GM13977 (cell line): ENCODE measurements at regions not wholly inside any gene's neighbourhood (a gene's known extent, or its start where the extent isn't known, plus 50 kb on each side); places are given as distances from the start of the nearest gene placed in this dataset.
"Not testable (repeated sequence)": the region's sequence is repeated elsewhere in the genome, so short reads cannot be mapped to it uniquely, and the experiment has no call there.

ENCODE experiments used
- DNase-seq: peaks from one replicate; pipeline ENCODE4 v3.0.0; 2012; ENCODE audit warnings: low spot score
- in situ Hi-C: fragments of 300-500 bp; cut with MboI; formaldehyde crosslinking; loops from one replicate; pipeline ENCODE4 v1.12.0; 2022; ENCODE audit warnings: low sequenced_read_pairs, low pct_unique_long_range_greater_than_20kb, mixed read lengths, inconsistent platforms; ENCODE audit not compliant: unreplicated experiment
- TF ChIP-seq, protein P1 (sequence below): IDR thresholded peaks from 2 replicates; pipeline ENCODE4 v1.5.1; 2012; ENCODE audit warnings: mild to moderate bottlenecking, control low read depth; ENCODE audit not compliant: insufficient read depth; ENCODE audit errors: extremely low read depth, missing control alignments

GRCh38 chr1:228611707-228612106 lies 123.6 kb upstream of the RHOU start:
- in situ Hi-C loops, DNase-seq: not testable (repeated sequence)

- DNase-seq, in situ Hi-C loops: not testable (repeated sequence)
These were observed 113.1 kb upstream of the RHOU start for GRCh38 chr1:228622002-228622716.

GRCh38 chr1:228626481-228626880 lies 108.8 kb upstream of the RHOU start:
- in situ Hi-C loops, DNase-seq: not testable (repeated sequence)

- DNase-seq, in situ Hi-C loops: not testable (repeated sequence)
These were observed 102.4 kb upstream of the RHOU start for GRCh38 chr1:228632858-228633257.

GRCh38 chr1:228635304-228635703 lies 100.0 kb upstream of the RHOU start:
- DNase-seq, in situ Hi-C loops: not testable (repeated sequence)

DNA sequence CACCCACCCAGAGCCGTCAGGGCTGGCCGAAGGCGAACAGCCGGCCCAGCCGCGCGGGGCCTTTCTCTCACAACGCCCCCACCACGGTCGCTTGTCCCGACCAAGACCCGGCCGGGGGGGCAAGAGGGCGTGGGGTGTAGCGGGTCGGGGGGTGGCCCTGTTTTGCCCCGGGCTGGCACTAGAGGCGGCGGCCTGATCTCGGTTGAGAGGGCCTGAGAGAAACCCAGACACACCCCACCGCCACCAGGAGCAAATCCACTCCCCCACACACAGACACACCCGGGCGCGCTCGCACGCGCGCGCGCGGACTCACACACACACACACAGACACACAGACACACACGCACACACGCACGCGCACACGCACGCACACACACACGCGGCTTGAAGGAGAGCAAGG lies 97.8 kb upstream of the RHOU start:
- in situ Hi-C loops, DNase-seq: not testable (repeated sequence)

GRCh38 chr1:228646717-228647522 lies 88.4 kb upstream of the RHOU start:
- in situ Hi-C loops: no loop called here
- peak; percentile 26 for DNase-seq
- TF ChIP-seq, protein P1, sequence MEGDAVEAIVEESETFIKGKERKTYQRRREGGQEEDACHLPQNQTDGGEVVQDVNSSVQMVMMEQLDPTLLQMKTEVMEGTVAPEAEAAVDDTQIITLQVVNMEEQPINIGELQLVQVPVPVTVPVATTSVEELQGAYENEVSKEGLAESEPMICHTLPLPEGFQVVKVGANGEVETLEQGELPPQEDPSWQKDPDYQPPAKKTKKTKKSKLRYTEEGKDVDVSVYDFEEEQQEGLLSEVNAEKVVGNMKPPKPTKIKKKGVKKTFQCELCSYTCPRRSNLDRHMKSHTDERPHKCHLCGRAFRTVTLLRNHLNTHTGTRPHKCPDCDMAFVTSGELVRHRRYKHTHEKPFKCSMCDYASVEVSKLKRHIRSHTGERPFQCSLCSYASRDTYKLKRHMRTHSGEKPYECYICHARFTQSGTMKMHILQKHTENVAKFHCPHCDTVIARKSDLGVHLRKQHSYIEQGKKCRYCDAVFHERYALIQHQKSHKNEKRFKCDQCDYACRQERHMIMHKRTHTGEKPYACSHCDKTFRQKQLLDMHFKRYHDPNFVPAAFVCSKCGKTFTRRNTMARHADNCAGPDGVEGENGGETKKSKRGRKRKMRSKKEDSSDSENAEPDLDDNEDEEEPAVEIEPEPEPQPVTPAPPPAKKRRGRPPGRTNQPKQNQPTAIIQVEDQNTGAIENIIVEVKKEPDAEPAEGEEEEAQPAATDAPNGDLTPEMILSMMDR: no peak

DNA sequence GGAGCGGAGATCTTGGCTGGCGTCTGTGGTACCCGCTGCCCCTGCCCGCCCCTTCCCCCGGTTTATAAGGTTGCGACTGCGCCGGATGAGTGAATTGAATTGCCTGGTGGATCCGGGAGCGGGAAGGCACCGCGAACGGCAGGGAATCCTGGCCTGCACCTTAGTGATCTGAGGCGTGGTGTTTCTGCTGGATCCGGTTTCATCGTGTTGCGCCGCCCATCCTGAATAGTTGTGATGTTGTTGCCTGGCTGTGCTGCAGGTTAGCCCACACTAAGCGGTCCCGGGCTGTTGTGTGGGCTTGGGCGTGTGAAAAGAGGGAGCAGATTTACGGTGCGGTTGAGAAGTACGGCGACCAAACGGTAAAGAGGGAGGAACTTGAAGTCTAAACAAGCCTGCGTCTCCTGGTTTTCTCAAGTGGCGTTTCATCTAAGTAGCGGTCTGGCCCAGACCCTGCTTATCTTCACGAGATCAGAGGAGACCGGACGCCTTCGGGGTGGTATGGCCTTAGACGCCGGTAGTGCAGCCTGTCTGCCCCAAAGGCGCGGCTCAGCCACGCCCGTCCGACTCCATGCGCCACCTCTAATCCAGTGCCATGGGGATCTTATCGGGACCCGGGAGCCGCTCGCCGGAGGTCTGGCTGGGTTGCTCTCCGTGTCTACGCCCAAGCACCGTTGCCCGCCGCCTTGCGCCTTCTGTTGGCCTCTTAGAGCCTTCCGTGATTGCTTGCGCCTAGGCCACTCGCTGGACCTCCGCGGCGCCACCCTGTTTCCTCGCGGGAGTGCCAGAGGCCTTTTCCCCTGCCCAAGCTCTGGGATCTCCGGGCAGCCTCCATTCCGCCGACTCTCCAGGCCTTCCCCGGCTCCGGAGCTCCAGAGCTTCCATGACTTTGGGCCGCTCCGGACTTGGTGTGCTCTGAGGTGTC lies 87.5 kb upstream of the RHOU start:
- TF ChIP-seq, protein P1: no peak
- in situ Hi-C loops: no loop called here
- DNase-seq: no peak

GRCh38 chr1:228648647-228649383 lies 86.5 kb upstream of the RHOU start:
- in situ Hi-C loops: no loop called here
- DNase-seq: no peak
- TF ChIP-seq, protein P1: no peak
